Femur (tissue), 1 donor: ENCODE measurements at regions not wholly inside any gene's neighbourhood (a gene's known extent, or its start where the extent isn't known, plus 50 kb on each side); places are given as distances from the start of the nearest gene placed in this dataset.

ENCODE experiments used
- DNase-seq: peaks from one replicate; pipeline ENCODE4 v3.0.0-alpha.2; 2017

GRCh38 chr13:77988355-77988754 is 69.7 kb upstream of the EDNRB start:
- DNase-seq = no peak

- DNase-seq = no peak
These were observed 68.1 kb upstream of the EDNRB start for GRCh38 chr13:77986713-77987112.

GRCh38 chr13:77985866-77986636 is 67.4 kb upstream of the EDNRB start:
- DNase-seq = no peak

GRCh38 chr13:77981281-77981881 is 62.8 kb upstream of the EDNRB start:
- no peak for DNase-seq

- DNase-seq = no peak
These were observed 62.0 kb upstream of the EDNRB start for GRCh38 chr13:77980592-77980991.

- DNase-seq = no peak
These were observed 61.2 kb upstream of the EDNRB start for GRCh38 chr13:77979721-77980385.

- no peak for DNase-seq
These were observed 56.9 kb upstream of the EDNRB start for GRCh38 chr13:77975358-77976042.

- DNase-seq = no peak
These were observed 50.7 kb upstream of the EDNRB start for GRCh38 chr13:77969299-77969698.
